ENCODE measurements at regions not wholly inside any gene's neighbourhood (a gene's known extent, or its start where the extent isn't known, plus 50 kb on each side); places are given as distances from the start of the nearest gene placed in this dataset.

DNA sequence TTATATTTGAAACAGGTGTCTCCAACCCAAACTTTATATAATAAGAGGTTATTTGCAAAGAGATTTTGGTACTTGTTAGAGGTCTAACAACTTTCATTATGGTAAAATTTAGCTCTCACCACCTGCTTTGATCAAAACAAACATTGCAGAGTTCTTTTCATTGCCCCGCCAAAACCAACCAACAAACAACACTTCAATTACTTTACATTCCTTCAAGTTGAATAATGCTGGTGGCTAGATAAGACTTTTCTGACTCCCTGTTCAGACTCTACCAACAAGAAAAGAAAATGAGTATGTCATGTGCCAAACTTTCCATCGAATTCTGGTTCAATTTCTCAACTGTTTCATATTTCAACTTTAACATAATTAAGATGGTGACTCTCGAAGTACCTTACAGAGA, 311.1 kb downstream of the ADGRG6 start:
- TF ChIP-seq, protein P1, sequence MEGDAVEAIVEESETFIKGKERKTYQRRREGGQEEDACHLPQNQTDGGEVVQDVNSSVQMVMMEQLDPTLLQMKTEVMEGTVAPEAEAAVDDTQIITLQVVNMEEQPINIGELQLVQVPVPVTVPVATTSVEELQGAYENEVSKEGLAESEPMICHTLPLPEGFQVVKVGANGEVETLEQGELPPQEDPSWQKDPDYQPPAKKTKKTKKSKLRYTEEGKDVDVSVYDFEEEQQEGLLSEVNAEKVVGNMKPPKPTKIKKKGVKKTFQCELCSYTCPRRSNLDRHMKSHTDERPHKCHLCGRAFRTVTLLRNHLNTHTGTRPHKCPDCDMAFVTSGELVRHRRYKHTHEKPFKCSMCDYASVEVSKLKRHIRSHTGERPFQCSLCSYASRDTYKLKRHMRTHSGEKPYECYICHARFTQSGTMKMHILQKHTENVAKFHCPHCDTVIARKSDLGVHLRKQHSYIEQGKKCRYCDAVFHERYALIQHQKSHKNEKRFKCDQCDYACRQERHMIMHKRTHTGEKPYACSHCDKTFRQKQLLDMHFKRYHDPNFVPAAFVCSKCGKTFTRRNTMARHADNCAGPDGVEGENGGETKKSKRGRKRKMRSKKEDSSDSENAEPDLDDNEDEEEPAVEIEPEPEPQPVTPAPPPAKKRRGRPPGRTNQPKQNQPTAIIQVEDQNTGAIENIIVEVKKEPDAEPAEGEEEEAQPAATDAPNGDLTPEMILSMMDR (IDR thresholded peaks at IDR 0.05) = no peak
- no peak for TF ChIP-seq POLR2A (IDR thresholded peaks at IDR 0.05)

Data from thyroid gland (tissue), 4 donors.